H1 (cell line): ENCODE measurements at regions not wholly inside any gene's neighbourhood (a gene's known extent, or its start where the extent isn't known, plus 50 kb on each side); places are given as distances from the start of the nearest gene placed in this dataset.

ENCODE experiments used
- ATF3 ChIP-seq: IDR thresholded peaks from 2 replicates; pipeline ENCODE4 v1.6.1; 2011; ENCODE audit warnings: low read depth, mild to moderate bottlenecking, low read length; ENCODE audit not compliant: insufficient read depth
- CHD7 ChIP-seq: fragments of 300-600 bp; sonication (generic); IDR thresholded peaks from 2 replicates; pipeline ENCODE4 v1.7.1; 2012; ENCODE audit warnings: low read length, moderate library complexity, mild to moderate bottlenecking, inconsistent platforms; ENCODE audit not compliant: insufficient replicate concordance
- HDAC6 ChIP-seq: IDR thresholded peaks from one replicate; pipeline ENCODE4 v1.7.1; 2012; ENCODE audit warnings: low read depth, mild to moderate bottlenecking, inconsistent platforms, low read length, moderate library complexity
- KDM5A ChIP-seq: fragments of 200-600 bp; IDR thresholded peaks from 2 replicates; pipeline ENCODE4 v1.7.1; 2012; ENCODE audit warnings: mild to moderate bottlenecking, low read length, inconsistent platforms, mixed read lengths
- NANOG ChIP-seq: IDR thresholded peaks from 2 replicates; pipeline ENCODE4 v1.6.1; 2011; ENCODE audit warnings: low read length, low read depth, mild to moderate bottlenecking, inconsistent platforms; ENCODE audit not compliant: insufficient read depth, poor library complexity, severe bottlenecking
- POLR2A ChIP-seq, 2 experiments: IDR thresholded peaks; 1 replicate in 1 of 2; 2 replicates in 1 of 2; pipeline ENCODE4 v1.6.1; 2011; ENCODE audit warnings: low read depth in 2 of 2, low read length in 2 of 2, mild to moderate bottlenecking in 2 of 2; ENCODE audit errors: control extremely low read depth in 1 of 2
- RBBP5 ChIP-seq: IDR thresholded peaks from 2 replicates; pipeline ENCODE4 v1.7.1; 2012; ENCODE audit warnings: low read depth, mild to moderate bottlenecking, inconsistent platforms, low read length, moderate library complexity, borderline replicate concordance

- TF ChIP-seq ATF3 (no peak), POLR2A (IDR thresholded peaks at IDR 0.05; ENCODE audit: control extremely low read depth in 1 of 2, low read depth in 2 of 2, low read length in 2 of 2) (no peak), KDM5A (no peak), RBBP5 (no peak), NANOG (peak; percentile 87), HDAC6 (no peak), CHD7 (peak; percentile 91)
Measured at GRCh38 chr2:143906850-143907249, 613.1 kb downstream of the ZEB2 start (continued).
